IMR-90 (cell line): ENCODE measurements at regions not wholly inside any gene's neighbourhood (a gene's known extent, or its start where the extent isn't known, plus 50 kb on each side); places are given as distances from the start of the nearest gene placed in this dataset.

Experiments
- ATAC-seq: fragments of 200-7000 bp; cut with Tn5 transposase; 2 replicates; pipeline ENCODE4 v1.9.1; 2020; ENCODE audit warnings: low read depth, mild to moderate bottlenecking, moderate library complexity
- BruUV-seq: library from RNA; stranded (reverse); fragments of 400-500 nt; replicated peaks from 2 replicates; lab custom pipeline; 2021; lab: Mats Ljungman, UMichigan
- CTCF ChIA-PET: fragments of 300-600 bp; formaldehyde crosslinking; extraction: SDS; loops from one replicate; lab custom pipeline; 2021; ENCODE audit warnings: antibody characterized with exemption; lab: Yijun Ruan, JAX
- POLR2A ChIA-PET: fragments of 300-600 bp; sonication (Branson Sonifier 250); formaldehyde crosslinking; loops from one replicate; lab custom pipeline; 2022; ENCODE audit warnings: antibody characterized with exemption; ENCODE audit not compliant: unreplicated experiment; lab: Charles Lee
- DNase-seq: peaks from one replicate; pipeline ENCODE4 v3.0.0; 2013
- H2AFZ ChIP-seq: replicated peaks from 2 replicates; pipeline ENCODE3; 2013; ENCODE audit warnings: low read length, mild to moderate bottlenecking; ENCODE audit not compliant: poor library complexity
- H2AK5ac ChIP-seq: 2 replicates; pipeline ENCODE4 v1.6.1; 2013; ENCODE audit warnings: low read depth, low read length, inconsistent platforms
- H2AK9ac ChIP-seq: replicated peaks from 2 replicates; pipeline ENCODE3; 2013; ENCODE audit warnings: mild to moderate bottlenecking, low read depth, low read length, moderate library complexity; ENCODE audit not compliant: poor library complexity
- H2BK120ac ChIP-seq: 2 replicates; pipeline ENCODE4 v1.6.1; 2013; ENCODE audit warnings: low read depth, low read length, inconsistent platforms
- H2BK15ac ChIP-seq: 3 replicates; pipeline ENCODE4 v1.6.1; 2013; ENCODE audit warnings: low read depth, low read length, inconsistent platforms
- H2BK20ac ChIP-seq: 2 replicates; pipeline ENCODE4 v1.6.1; 2013; ENCODE audit warnings: low read depth, mild to moderate bottlenecking, inconsistent platforms, low read length, moderate library complexity
- H2BK5ac ChIP-seq: 2 replicates; pipeline ENCODE4 v1.6.1; 2013; ENCODE audit warnings: mild to moderate bottlenecking, low read depth, low read length, inconsistent platforms; ENCODE audit not compliant: poor library complexity, severe bottlenecking
- H3K14ac ChIP-seq: replicated peaks from 2 replicates; pipeline ENCODE4 v1.6.1; 2013; ENCODE audit warnings: low read depth, low read length, inconsistent platforms
- H3K18ac ChIP-seq: 2 replicates; pipeline ENCODE4 v1.6.1; 2013; ENCODE audit warnings: low read depth, low read length, control low read depth
- H3K23ac ChIP-seq: 2 replicates; pipeline ENCODE4 v1.6.1; 2013; ENCODE audit warnings: low read depth, low read length, inconsistent platforms
- H3K27ac ChIP-seq: 2 replicates; pipeline ENCODE4 v1.5.1; 2013; ENCODE audit warnings: mild to moderate bottlenecking, control low read depth, low read length; ENCODE audit not compliant: insufficient read depth
- H3K27me3 ChIP-seq: 2 replicates; pipeline ENCODE4 v1.6.1; 2013; ENCODE audit warnings: low read length; ENCODE audit not compliant: control insufficient read depth, insufficient read depth
- H3K36me3 ChIP-seq: 2 replicates; pipeline ENCODE4 v1.6.1; 2013; ENCODE audit warnings: low read length, mixed read lengths; ENCODE audit not compliant: control insufficient read depth, insufficient read depth
- H3K4ac ChIP-seq: 2 replicates; pipeline ENCODE4 v1.6.1; 2013; ENCODE audit warnings: low read depth, low read length, inconsistent platforms
- H3K4me1 ChIP-seq: 2 replicates; pipeline ENCODE4 v1.6.1; 2013; ENCODE audit warnings: low read length, mixed read lengths; ENCODE audit not compliant: control insufficient read depth, insufficient read depth
- H3K4me2 ChIP-seq: 2 replicates; pipeline ENCODE4 v1.6.1; 2013; ENCODE audit warnings: low read depth, mild to moderate bottlenecking, control low read depth, low read length, moderate library complexity
- H3K4me3 ChIP-seq: 2 replicates; pipeline ENCODE4 v1.5.1; 2013; ENCODE audit warnings: low read depth, mild to moderate bottlenecking, control low read depth, low read length, moderate library complexity; ENCODE audit not compliant: insufficient read depth
- H3K56ac ChIP-seq: 2 replicates; pipeline ENCODE4 v1.6.1; 2013; ENCODE audit warnings: low read length, inconsistent platforms; ENCODE audit not compliant: insufficient read depth; ENCODE audit errors: extremely low read depth
- H3K79me1 ChIP-seq, 2 experiments: 2 replicates each; pipeline ENCODE4 v1.6.1; 2013; ENCODE audit warnings: low read length in 2 of 2, inconsistent platforms in 1 of 2, low read depth in 1 of 2
- H3K9ac ChIP-seq: 2 replicates; pipeline ENCODE4 v1.6.1; 2013; ENCODE audit warnings: low read depth, low read length, control low read depth
- H3K9me1 ChIP-seq: 2 replicates; pipeline ENCODE4 v1.6.1; 2013; ENCODE audit warnings: low read length, inconsistent platforms; ENCODE audit not compliant: insufficient read depth
- H3K9me3 ChIP-seq: 2 replicates; pipeline ENCODE4 v1.6.1; 2013; ENCODE audit warnings: low read length; ENCODE audit not compliant: control insufficient read depth, insufficient read depth
- H4K20me1 ChIP-seq: 2 replicates; pipeline ENCODE4 v1.6.1; 2013; ENCODE audit warnings: low read length, inconsistent platforms; ENCODE audit not compliant: insufficient read depth
- H4K5ac ChIP-seq: 2 replicates; pipeline ENCODE4 v1.6.1; 2013; ENCODE audit warnings: mild to moderate bottlenecking, low read depth, low read length, control low read depth
- H4K8ac ChIP-seq, 2 experiments: 2 replicates each; pipeline ENCODE4 v1.6.1; 2013; ENCODE audit warnings: low read depth in 2 of 2, low read length in 2 of 2, control low read depth in 1 of 2, inconsistent platforms in 1 of 2
- H4K91ac ChIP-seq: 2 replicates; pipeline ENCODE4 v1.6.1; 2013; ENCODE audit warnings: low read depth, low read length, inconsistent platforms; ENCODE audit not compliant: insufficient read depth
- CEBPB ChIP-seq: IDR thresholded peaks from 2 replicates; pipeline ENCODE4 v1.6.1; 2012; ENCODE audit warnings: low read depth, low read length, improper control_type of control experiment
- FOS ChIP-seq: fragments of 150-350 bp; IDR thresholded peaks from 2 replicates; pipeline ENCODE4 v1.6.1; 2016; ENCODE audit warnings: low read depth, low read length
- MAFK ChIP-seq: IDR thresholded peaks from 2 replicates; pipeline ENCODE4 v1.6.1; 2012; ENCODE audit warnings: low read depth, low read length, improper control_type of control experiment
- NFE2L2 ChIP-seq: fragments of 150-350 bp; IDR thresholded peaks from 2 replicates; pipeline ENCODE4 v1.6.1; 2016; ENCODE audit warnings: low read depth, mild to moderate bottlenecking, low read length
- RAD21 ChIP-seq: IDR thresholded peaks from 2 replicates; pipeline ENCODE4 v1.6.1; 2012; ENCODE audit warnings: low read length, improper control_type of control experiment
- RFX5 ChIP-seq: IDR thresholded peaks from 2 replicates; pipeline ENCODE4 v1.8.0; 2012; ENCODE audit warnings: low read depth, mild to moderate bottlenecking, low read length, moderate library complexity
- WGBS, 2 experiments: methylation state at CpG; one replicate each; pipeline versions ENCODE4 v1.1.5 to v1.1.7; 2013; ENCODE audit warnings: missing lambda C conversion rate in 2 of 2; ENCODE audit not compliant: insufficient read length in 1 of 2; ENCODE audit errors: extremely low coverage in 2 of 2; 5-methylcytosine and 5-hydroxymethylcytosine counted together
- dilution Hi-C: fragments of 300-500 bp; cut with HindIII; formaldehyde crosslinking; loops from one replicate; pipeline ENCODE4 v1.14.3; 2018; ENCODE audit warnings: low sequenced_read_pairs; ENCODE audit not compliant: unreplicated experiment
- in situ Hi-C: fragments of 300-500 bp; cut with MboI; formaldehyde crosslinking; loops from 3 replicates; pipeline ENCODE4 v1.14.3; 2019; ENCODE audit warnings: low sequenced_read_pairs, inconsistent platforms, mixed read lengths
- intact Hi-C: fragments of 100-400 bp; cut with micrococcal nuclease; formaldehyde crosslinking; loops from 2 replicates; pipeline ENCODE4 v1.10.0; 2022
- TF ChIP-seq, protein P1 (sequence below): fragments of 150-350 bp; IDR thresholded peaks from 2 replicates; pipeline ENCODE4 v1.6.1; 2017; ENCODE audit warnings: mild to moderate bottlenecking, antibody characterized with exemption, low read length, low read depth

DNA sequence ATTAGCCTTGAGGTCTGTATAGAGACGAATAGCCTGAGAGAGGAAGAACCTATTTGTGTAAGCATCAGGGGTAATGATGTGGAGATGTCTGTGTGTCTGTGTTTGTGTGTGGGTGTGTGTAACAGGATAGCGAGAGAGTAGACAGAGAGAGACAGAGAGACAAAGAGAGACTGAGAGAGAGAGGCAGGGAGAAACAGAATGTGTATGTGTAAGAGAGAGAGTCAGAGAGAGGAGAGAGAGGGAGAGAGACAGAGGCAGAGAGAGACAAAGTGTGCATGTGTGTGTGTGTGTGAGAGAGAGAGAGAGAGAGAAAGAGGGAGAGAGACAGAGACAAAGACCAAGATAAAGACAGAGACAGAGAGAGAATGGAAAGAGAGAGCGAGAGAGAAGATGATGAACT is 396.1 kb downstream of the PAX1 start:
- no peak overlapping the region for H4K8ac ChIP-seq
- CTCF ChIA-PET: no interaction called here
- H4K91ac ChIP-seq: no peak overlapping the region
- DNase-seq: no peak
- no peak overlapping the region for H3K4me3 ChIP-seq
- no peak overlapping the region for H3K4me2 ChIP-seq
- intact Hi-C loops (no loop called here), dilution Hi-C loops (no loop called here), in situ Hi-C loops (no loop called here)
- H3K9me3 ChIP-seq: peaks cover 21% of the 10 kb centered on the region
- H2AK9ac ChIP-seq: no peak overlapping the region
- no peak overlapping the region for H3K14ac ChIP-seq
- no peak for ATAC-seq
- no peak overlapping the region for H2BK5ac ChIP-seq
- H3K79me1 ChIP-seq: no peaks in the 10 kb centered on the region
- no peak overlapping the region for H3K27ac ChIP-seq
- H4K20me1 ChIP-seq: no peaks in the 10 kb centered on the region
- no peak overlapping the region for H2AK5ac ChIP-seq
- H3K36me3 ChIP-seq: no peaks in the 10 kb centered on the region
- no peak overlapping the region for H3K23ac ChIP-seq
- no peak for TF ChIP-seq FOS
- TF ChIP-seq NFE2L2: no peak
- no peak for TF ChIP-seq RFX5
- TF ChIP-seq CEBPB: no peak
- no peak for TF ChIP-seq RAD21
- TF ChIP-seq, protein P1, sequence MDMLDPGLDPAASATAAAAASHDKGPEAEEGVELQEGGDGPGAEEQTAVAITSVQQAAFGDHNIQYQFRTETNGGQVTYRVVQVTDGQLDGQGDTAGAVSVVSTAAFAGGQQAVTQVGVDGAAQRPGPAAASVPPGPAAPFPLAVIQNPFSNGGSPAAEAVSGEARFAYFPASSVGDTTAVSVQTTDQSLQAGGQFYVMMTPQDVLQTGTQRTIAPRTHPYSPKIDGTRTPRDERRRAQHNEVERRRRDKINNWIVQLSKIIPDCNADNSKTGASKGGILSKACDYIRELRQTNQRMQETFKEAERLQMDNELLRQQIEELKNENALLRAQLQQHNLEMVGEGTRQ: no peak
- TF ChIP-seq MAFK: no peak
- no peak overlapping the region for H2BK15ac ChIP-seq
- H2AFZ ChIP-seq: no peak overlapping the region
- no peaks in the 10 kb centered on the region for H3K27me3 ChIP-seq
- no peak overlapping the region for H3K56ac ChIP-seq
- no peak overlapping the region for H2BK120ac ChIP-seq
- POLR2A ChIA-PET: no interaction called here
- no TSS peak for BruUV-seq
- no peak overlapping the region for H4K5ac ChIP-seq
- no peaks in the 10 kb centered on the region for H3K9me1 ChIP-seq
- no peak overlapping the region for H2BK20ac ChIP-seq
- H3K4ac ChIP-seq: no peak overlapping the region
- H3K4me1 ChIP-seq: no peaks in the 10 kb centered on the region
- no peak overlapping the region for H3K18ac ChIP-seq
- WGBS, 2 experiments: 28% methylated on average over 2 of the region's 3 CpGs; no CpG with 5 or more reads in 1 of the 2 experiments
- H3K9ac ChIP-seq: no peak overlapping the region
